ENCODE measurements at regions not wholly inside any gene's neighbourhood (a gene's known extent, or its start where the extent isn't known, plus 50 kb on each side); places are given as distances from the start of the nearest gene placed in this dataset.

GRCh38 chr18:43482600-43482999 is 205.3 kb upstream of the SYT4 start:
- no peak for DNase-seq

- DNase-seq: no peak
Observed at GRCh38 chr18:43484710-43485109, 207.4 kb upstream of the SYT4 start.

GRCh38 chr18:43485545-43485963 is 208.3 kb upstream of the SYT4 start:
- no peak for DNase-seq

GRCh38 chr18:43486462-43486861 is 209.2 kb upstream of the SYT4 start:
- no peak for DNase-seq

- DNase-seq: no peak
Observed at GRCh38 chr18:43501099-43501498, 223.8 kb upstream of the SYT4 start.

- DNase-seq: no peak
Observed at GRCh38 chr18:43506935-43507334, 229.6 kb upstream of the SYT4 start.

GRCh38 chr18:43507842-43508481 is 230.7 kb upstream of the SYT4 start:
- no peak for DNase-seq

- no peak for DNase-seq
Observed at GRCh38 chr18:43514747-43515146, 237.5 kb upstream of the SYT4 start.

- DNase-seq: no peak
Observed at GRCh38 chr18:43515481-43515880, 238.2 kb upstream of the SYT4 start.

GRCh38 chr18:43524260-43524659 is 247.0 kb upstream of the SYT4 start:
- DNase-seq: no peak

GRCh38 chr18:43525169-43525568 is 247.9 kb upstream of the SYT4 start:
- DNase-seq: no peak

- DNase-seq: no peak
Observed at GRCh38 chr18:43526426-43527145, 249.3 kb upstream of the SYT4 start.

GRCh38 chr18:43531438-43531837 is 254.1 kb upstream of the SYT4 start:
- no peak for DNase-seq

- DNase-seq: no peak
Observed at GRCh38 chr18:43533371-43533770, 256.1 kb upstream of the SYT4 start.

GRCh38 chr18:43534511-43534910 is 257.2 kb upstream of the SYT4 start:
- DNase-seq: no peak

- no peak for DNase-seq
Observed at GRCh38 chr18:43539862-43540261, 262.6 kb upstream of the SYT4 start.

- DNase-seq: no peak
Observed at GRCh38 chr18:43542016-43542415, 264.7 kb upstream of the SYT4 start.

- no peak for DNase-seq
Observed at GRCh38 chr18:43543236-43543635, 265.9 kb upstream of the SYT4 start.

GRCh38 chr18:43547456-43547855 is 270.2 kb upstream of the SYT4 start:
- DNase-seq: no peak

- DNase-seq: no peak
Observed at GRCh38 chr18:43559507-43559906, 282.2 kb upstream of the SYT4 start.

- DNase-seq: peak; percentile 32 to 42
Observed at GRCh38 chr18:43563780-43564179, 286.5 kb upstream of the SYT4 start.

- DNase-seq: no peak
Observed at GRCh38 chr18:43570593-43570992, 293.3 kb upstream of the SYT4 start.

- peak; percentile 25 to 35 for DNase-seq
Observed at GRCh38 chr18:43571078-43571689, 293.9 kb upstream of the SYT4 start.

GRCh38 chr18:43572163-43572562 is 294.9 kb upstream of the SYT4 start:
- DNase-seq: no peak
